Stimulated activated memory B cell treated with anti-CD40 and anti-IgM and Interleukin-4, amounts not matched to agents 10 μg/mL and 1 μg/mL and 100 μg/mL, for 72 hours (primary cell): ENCODE measurements at regions not wholly inside any gene's neighbourhood (a gene's known extent, or its start where the extent isn't known, plus 50 kb on each side); places are given as distances from the start of the nearest gene placed in this dataset.
"Not testable (repeated sequence)": the region's sequence is repeated elsewhere in the genome, so short reads cannot be mapped to it uniquely, and the experiment has no call there.

ENCODE experiments used
- ATAC-seq: fragments of 150-1000 bp; cut with Tn5 transposase; 2 replicates; pipeline ENCODE4 v1.10.0; 2021
- H3K27ac Mint-ChIP-seq: one replicate; pipeline ENCODE4 v1.8.0; 2022; ENCODE audit warnings: mild to moderate bottlenecking, mixed read lengths
- H3K27me3 Mint-ChIP-seq: one replicate; pipeline ENCODE4 v1.8.0; 2022; ENCODE audit warnings: mixed read lengths
- H3K36me3 Mint-ChIP-seq: one replicate; pipeline ENCODE4 v1.8.0; 2022; ENCODE audit warnings: mixed read lengths
- H3K4me1 Mint-ChIP-seq: one replicate; pipeline ENCODE4 v1.8.0; 2022; ENCODE audit warnings: mixed read lengths
- H3K4me3 Mint-ChIP-seq: one replicate; pipeline ENCODE4 v1.8.0; 2022; ENCODE audit warnings: mild to moderate bottlenecking, moderate library complexity, mixed read lengths
- H3K9me3 Mint-ChIP-seq: one replicate; pipeline ENCODE4 v1.8.0; 2022; ENCODE audit warnings: mixed read lengths

GRCh38 chr2:221994926-221995325 is 303.9 kb downstream of the PAX3 start:
- Mint-ChIP-seq H3K27ac (no peak overlapping the region), H3K4me3 (no peak overlapping the region), H3K9me3 (peaks cover 6% of the 10 kb centered on the region), H3K4me1 (no peaks in the 10 kb centered on the region), H3K27me3 (no peaks in the 10 kb centered on the region), H3K36me3 (no peaks in the 10 kb centered on the region)
- ATAC-seq: no peak

DNA sequence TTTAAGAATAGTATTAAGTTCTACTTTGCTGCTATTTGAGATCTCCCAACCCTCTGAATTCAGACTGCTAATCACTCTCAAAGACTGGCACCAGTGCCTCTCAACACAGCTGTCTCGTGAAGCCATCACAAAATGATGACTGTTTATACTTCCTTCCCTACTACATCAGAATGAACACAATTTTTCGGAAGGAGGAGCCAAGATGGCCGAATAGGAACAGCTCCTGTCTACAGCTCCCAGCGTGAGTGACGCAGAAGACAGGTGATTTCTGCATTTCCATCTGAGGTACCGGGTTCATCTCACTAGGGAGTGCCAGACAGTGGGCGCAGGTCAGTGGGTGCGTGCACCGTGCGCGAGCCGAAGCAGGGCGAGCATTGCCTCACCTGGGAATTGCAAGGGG is 314.4 kb downstream of the PAX3 start:
- H3K27me3 Mint-ChIP-seq, H3K4me1 Mint-ChIP-seq, ATAC-seq, H3K4me3 Mint-ChIP-seq, H3K27ac Mint-ChIP-seq, H3K36me3 Mint-ChIP-seq, H3K9me3 Mint-ChIP-seq: not testable (repeated sequence)

DNA sequence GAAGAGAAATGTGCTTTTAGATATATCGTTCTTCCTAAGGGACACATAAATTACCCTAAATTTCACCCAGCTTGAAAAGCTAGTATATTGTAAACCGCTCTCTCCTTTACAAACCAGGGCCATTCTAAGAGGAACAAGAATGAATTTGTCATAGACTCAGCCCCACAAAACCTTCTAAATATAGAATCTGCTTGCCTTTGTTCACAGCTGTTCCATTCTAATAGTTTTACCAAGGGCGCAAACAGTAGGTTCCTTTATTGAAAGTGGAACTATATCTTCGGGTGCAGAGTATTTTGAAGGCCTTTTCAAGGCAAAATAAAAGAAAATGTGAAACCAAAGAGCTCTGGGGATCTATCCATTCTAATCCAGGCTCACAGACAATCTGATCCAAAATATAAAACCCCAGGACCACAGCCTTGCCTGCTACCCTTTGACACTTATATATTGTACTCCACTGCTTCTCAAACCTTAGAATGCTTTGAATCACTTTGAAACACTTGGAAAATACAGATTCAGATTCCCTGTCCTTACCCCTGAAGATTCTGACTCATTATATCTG is 316.8 kb downstream of the PAX3 start:
- H3K4me1 Mint-ChIP-seq: no peaks in the 10 kb centered on the region
- H3K9me3 Mint-ChIP-seq: no peaks in the 10 kb centered on the region
- no peak for ATAC-seq
- H3K27ac Mint-ChIP-seq: no peak overlapping the region
- H3K36me3 Mint-ChIP-seq: no peaks in the 10 kb centered on the region
- H3K27me3 Mint-ChIP-seq: no peaks in the 10 kb centered on the region
- H3K4me3 Mint-ChIP-seq: no peak overlapping the region

DNA sequence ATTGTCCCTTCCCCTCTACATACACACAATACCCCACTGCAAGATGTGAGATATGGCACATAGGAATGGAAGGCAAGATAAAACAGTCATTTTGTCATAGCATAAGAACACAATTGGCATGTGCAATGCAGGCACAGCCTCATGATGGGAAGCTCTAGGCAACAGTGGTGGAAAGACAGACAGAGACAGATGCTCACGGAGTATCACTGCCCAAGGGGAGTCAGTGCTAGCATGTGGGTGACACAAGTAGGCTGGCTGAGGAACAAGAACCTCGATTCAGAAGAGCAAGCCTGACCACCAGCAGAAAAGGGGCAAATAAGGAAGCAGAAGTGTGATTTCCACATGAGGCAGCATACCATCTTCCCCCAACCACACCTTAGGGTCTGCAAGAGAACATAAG is 323.6 kb downstream of the PAX3 start:
- Mint-ChIP-seq H3K27ac (no peak overlapping the region), H3K9me3 (no peaks in the 10 kb centered on the region), H3K27me3 (peaks cover 7% of the 10 kb centered on the region), H3K36me3 (no peaks in the 10 kb centered on the region), H3K4me3 (no peak overlapping the region), H3K4me1 (no peaks in the 10 kb centered on the region)
- ATAC-seq: no peak

GRCh38 chr2:221973902-221974301 is 324.9 kb downstream of the PAX3 start:
- ATAC-seq: no peak
- no peak overlapping the region for H3K27ac Mint-ChIP-seq
- no peaks in the 10 kb centered on the region for H3K9me3 Mint-ChIP-seq
- H3K4me1 Mint-ChIP-seq: no peaks in the 10 kb centered on the region
- H3K27me3 Mint-ChIP-seq: peaks cover 11% of the 10 kb centered on the region
- H3K4me3 Mint-ChIP-seq: no peak overlapping the region
- no peaks in the 10 kb centered on the region for H3K36me3 Mint-ChIP-seq

GRCh38 chr2:221973502-221973901 is 325.3 kb downstream of the PAX3 start:
- ATAC-seq: no peak
- Mint-ChIP-seq H3K27me3 (peaks cover 11% of the 10 kb centered on the region), H3K27ac (no peak overlapping the region), H3K36me3 (no peaks in the 10 kb centered on the region), H3K4me1 (no peaks in the 10 kb centered on the region), H3K9me3 (no peaks in the 10 kb centered on the region), H3K4me3 (no peak overlapping the region)

GRCh38 chr2:221972813-221973478 is 325.9 kb downstream of the PAX3 start:
- Mint-ChIP-seq H3K4me3 (no peak overlapping the region), H3K9me3 (no peaks in the 10 kb centered on the region), H3K27ac (no peak overlapping the region), H3K4me1 (no peaks in the 10 kb centered on the region), H3K36me3 (no peaks in the 10 kb centered on the region), H3K27me3 (peaks cover 11% of the 10 kb centered on the region)
- no peak for ATAC-seq

- Mint-ChIP-seq H3K27ac (no peak overlapping the region), H3K36me3 (no peaks in the 10 kb centered on the region), H3K4me3 (no peak overlapping the region), H3K27me3 (peaks cover 11% of the 10 kb centered on the region), H3K9me3 (no peaks in the 10 kb centered on the region), H3K4me1 (no peaks in the 10 kb centered on the region)
- no peak for ATAC-seq
Measured at GRCh38 chr2:221970389-221970788, 328.4 kb downstream of the PAX3 start.

- Mint-ChIP-seq H3K4me1 (no peaks in the 10 kb centered on the region), H3K36me3 (no peaks in the 10 kb centered on the region), H3K9me3 (no peaks in the 10 kb centered on the region), H3K4me3 (no peak overlapping the region), H3K27ac (no peak overlapping the region), H3K27me3 (peaks cover 11% of the 10 kb centered on the region)
- ATAC-seq: peak; percentile 50
Measured at GRCh38 chr2:221969830-221970144, 329.0 kb downstream of the PAX3 start.

DNA sequence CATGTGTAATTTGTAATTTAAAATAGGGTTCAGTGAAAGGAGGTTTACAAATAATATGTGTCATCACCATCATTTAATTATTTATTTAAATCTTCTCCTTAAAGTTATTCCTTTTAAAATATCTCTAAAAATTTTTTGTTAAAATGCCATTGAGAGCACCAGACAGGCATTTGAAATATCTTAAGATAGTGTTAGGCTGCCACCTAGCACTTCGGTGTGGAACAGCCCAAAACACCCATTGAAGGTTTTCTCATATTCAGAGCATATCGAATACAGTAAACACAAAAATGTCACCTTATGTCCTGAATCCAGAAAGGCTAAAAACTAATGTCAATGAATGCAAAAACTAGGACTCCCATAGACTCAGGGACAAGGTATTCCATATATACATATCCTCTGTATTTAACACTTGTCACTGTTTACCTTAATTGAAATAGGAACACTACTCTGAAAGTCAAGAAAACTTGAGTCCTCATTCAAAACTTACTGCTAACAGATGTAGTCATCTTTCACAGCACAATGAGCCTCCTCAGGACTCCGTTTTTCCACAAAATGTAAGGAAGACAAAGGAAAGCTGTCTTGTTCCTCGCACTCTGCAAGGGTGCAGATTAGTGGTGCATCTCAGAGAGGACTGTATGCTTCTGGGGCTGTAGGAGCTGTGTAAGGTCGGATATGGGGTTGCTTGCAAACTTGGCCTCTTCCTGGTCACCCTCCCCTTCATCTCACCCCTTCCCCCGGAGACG is 329.5 kb downstream of the PAX3 start:
- no peaks in the 10 kb centered on the region for H3K36me3 Mint-ChIP-seq
- H3K4me1 Mint-ChIP-seq: no peaks in the 10 kb centered on the region
- ATAC-seq: peak; percentile 41
- no peak overlapping the region for H3K4me3 Mint-ChIP-seq
- peaks cover 11% of the 10 kb centered on the region for H3K27me3 Mint-ChIP-seq
- H3K9me3 Mint-ChIP-seq: no peaks in the 10 kb centered on the region
- no peak overlapping the region for H3K27ac Mint-ChIP-seq

DNA sequence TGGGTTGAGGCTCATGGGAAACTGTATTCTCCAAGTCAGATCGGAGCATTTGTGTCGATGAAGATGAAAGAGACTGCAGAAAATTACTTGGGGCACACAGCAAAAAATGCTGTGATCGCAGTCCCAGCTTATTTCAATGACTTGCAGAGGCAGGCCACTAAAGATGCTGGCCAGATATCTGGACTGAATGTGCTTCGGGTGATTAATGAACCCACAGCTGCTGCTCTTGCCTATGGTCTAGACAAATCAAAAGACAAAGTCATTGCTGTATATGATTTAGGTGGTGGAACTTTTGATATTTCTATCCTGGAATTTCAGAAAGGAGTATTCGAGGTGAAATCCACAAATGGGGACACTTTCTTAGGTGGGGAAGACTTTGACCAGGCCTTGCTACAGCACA is 336.6 kb downstream of the PAX3 start:
- no peaks in the 10 kb centered on the region for H3K36me3 Mint-ChIP-seq
- no peaks in the 10 kb centered on the region for H3K4me1 Mint-ChIP-seq
- no peaks in the 10 kb centered on the region for H3K9me3 Mint-ChIP-seq
- no peak overlapping the region for H3K4me3 Mint-ChIP-seq
- no peak for ATAC-seq
- H3K27ac Mint-ChIP-seq: no peak overlapping the region
- H3K27me3 Mint-ChIP-seq: no peaks in the 10 kb centered on the region

GRCh38 chr2:221961561-221961960 is 337.2 kb downstream of the PAX3 start:
- no peaks in the 10 kb centered on the region for H3K9me3 Mint-ChIP-seq
- H3K4me3 Mint-ChIP-seq: no peak overlapping the region
- H3K4me1 Mint-ChIP-seq: no peaks in the 10 kb centered on the region
- no peaks in the 10 kb centered on the region for H3K36me3 Mint-ChIP-seq
- H3K27ac Mint-ChIP-seq: no peak overlapping the region
- H3K27me3 Mint-ChIP-seq: no peaks in the 10 kb centered on the region
- no peak for ATAC-seq

GRCh38 chr2:221958224-221958623 is 340.6 kb downstream of the PAX3 start:
- no peak overlapping the region for H3K27ac Mint-ChIP-seq
- no peaks in the 10 kb centered on the region for H3K4me1 Mint-ChIP-seq
- ATAC-seq: no peak
- H3K36me3 Mint-ChIP-seq: no peaks in the 10 kb centered on the region
- no peaks in the 10 kb centered on the region for H3K27me3 Mint-ChIP-seq
- H3K4me3 Mint-ChIP-seq: no peak overlapping the region
- no peaks in the 10 kb centered on the region for H3K9me3 Mint-ChIP-seq

- Mint-ChIP-seq H3K9me3 (no peaks in the 10 kb centered on the region), H3K4me3 (no peak overlapping the region), H3K4me1 (no peaks in the 10 kb centered on the region), H3K36me3 (no peaks in the 10 kb centered on the region), H3K27ac (no peak overlapping the region), H3K27me3 (no peaks in the 10 kb centered on the region)
- no peak for ATAC-seq
Measured at GRCh38 chr2:221948076-221948475, 350.7 kb downstream of the PAX3 start.

DNA sequence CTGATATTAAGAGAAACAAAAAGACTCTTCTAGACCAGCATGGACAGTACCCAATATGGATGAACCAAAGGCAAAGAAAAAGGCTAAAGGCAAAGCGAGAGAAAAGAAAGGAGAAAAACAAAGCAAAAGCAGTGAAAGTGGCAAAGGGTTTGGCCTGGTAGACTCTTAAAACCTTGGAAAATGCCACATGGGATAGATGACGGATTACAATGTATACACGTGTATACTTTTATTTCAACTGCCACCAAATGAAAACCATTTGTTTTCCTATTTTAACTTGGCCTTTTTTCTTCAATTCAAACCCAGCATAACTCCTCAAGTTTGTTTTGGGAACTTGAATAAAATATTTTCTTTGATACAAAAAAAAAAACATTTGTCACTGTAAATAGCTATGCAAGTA is 354.3 kb downstream of the PAX3 start:
- not testable (repeated sequence) for H3K36me3 Mint-ChIP-seq, ATAC-seq, H3K4me1 Mint-ChIP-seq, H3K9me3 Mint-ChIP-seq, H3K27me3 Mint-ChIP-seq, H3K4me3 Mint-ChIP-seq, H3K27ac Mint-ChIP-seq

DNA sequence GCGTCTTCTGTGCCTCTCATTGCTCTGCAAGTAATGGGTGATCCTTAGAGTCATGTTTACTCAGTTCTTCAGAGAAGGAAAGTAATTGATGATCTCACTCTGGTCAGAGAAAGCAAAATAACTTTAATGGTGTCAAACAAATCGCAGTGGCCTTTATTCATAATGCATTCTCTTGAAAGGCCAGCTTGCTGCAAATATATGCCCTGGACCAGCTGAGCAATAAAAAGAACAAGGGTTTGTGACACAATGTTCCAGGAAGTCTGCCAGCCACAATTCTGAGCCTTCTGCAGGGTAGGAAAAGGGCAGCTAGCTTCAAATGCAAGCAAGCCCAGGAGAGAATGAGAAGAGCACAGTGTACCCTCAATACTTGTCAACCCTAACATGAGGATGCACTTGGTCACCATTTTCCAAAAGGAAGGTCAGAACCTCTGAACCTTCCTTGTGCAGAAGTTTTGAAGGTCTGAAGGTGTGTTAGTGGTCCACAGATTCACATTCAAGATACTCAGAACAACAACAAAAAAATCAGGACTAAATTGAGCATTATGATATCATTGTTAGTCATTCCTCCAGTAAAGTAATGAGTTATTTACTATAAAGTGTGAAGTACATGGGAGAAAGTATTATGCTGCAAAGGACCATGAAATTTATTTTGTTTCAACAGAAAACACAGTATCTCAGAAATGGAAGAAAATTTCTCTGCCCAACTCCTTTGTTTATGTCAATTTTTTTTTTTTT is 355.6 kb downstream of the PAX3 start:
- no peak for ATAC-seq
- Mint-ChIP-seq H3K27me3 (no peaks in the 10 kb centered on the region), H3K27ac (no peak overlapping the region), H3K36me3 (no peaks in the 10 kb centered on the region), H3K4me1 (no peaks in the 10 kb centered on the region), H3K9me3 (no peaks in the 10 kb centered on the region), H3K4me3 (no peak overlapping the region)
